Ascending aorta (tissue), 2 donors: ENCODE measurements at regions not wholly inside any gene's neighbourhood (a gene's known extent, or its start where the extent isn't known, plus 50 kb on each side); places are given as distances from the start of the nearest gene placed in this dataset.

ENCODE experiments used
- DNase-seq, 2 donors: peaks; one replicate each; pipeline ENCODE4 v3.0.0-alpha.2; 2019; ENCODE audit warnings: low spot score in 2 of 2
- H3K27ac ChIP-seq, 2 donors: fragments of 200-600 bp; sonication (generic); one replicate each; pipeline ENCODE4 v1.5.1; 2016 to 2017; ENCODE audit warnings: mild to moderate bottlenecking in 1 of 2
- H3K27me3 ChIP-seq: fragments of 200-600 bp; sonication (generic); one replicate; pipeline ENCODE4 v1.5.1; 2017
- H3K36me3 ChIP-seq, 2 donors: fragments of 200-600 bp; sonication (generic); one replicate each; pipeline ENCODE4 v1.5.1; 2016
- H3K4me1 ChIP-seq, 2 donors: fragments of 200-600 bp; sonication (generic); one replicate each; pipeline ENCODE4 v1.5.1; 2016 to 2017; ENCODE audit warnings: mild to moderate bottlenecking in 1 of 2
- H3K4me3 ChIP-seq, 2 donors: fragments of 200-600 bp; sonication (generic); one replicate each; pipeline ENCODE4 v1.5.1; 2016 to 2017; ENCODE audit warnings: mild to moderate bottlenecking in 1 of 2
- H3K9me3 ChIP-seq, 2 donors: fragments of 200-600 bp; sonication (generic); one replicate each; pipeline ENCODE4 v1.5.1; 2016
- CTCF ChIP-seq, 3 experiments: fragments of 200-600 bp in 2 of 3; fragments of 450-650 bp in 1 of 3; sonication (generic) in 2 of 3; IDR thresholded peaks; one replicate each; pipeline ENCODE4 v1.5.1; 2016 to 2019; ENCODE audit warnings: antibody characterized with exemption in 3 of 3, mild to moderate bottlenecking in 1 of 3, moderate library complexity in 1 of 3
- intact Hi-C: fragments of 100-400 bp; cut with DNase I; formaldehyde crosslinking; loops from one replicate; pipeline ENCODE4 v1.15.1; 2023

- intact Hi-C loops = no loop called here
Observed at GRCh38 chr11:119863851-119864601, 135.0 kb upstream of the NECTIN1 start.

GRCh38 chr11:119863236-119863635, 134.2 kb upstream of the NECTIN1 start:
- no peaks in the 10 kb centered on the region for H3K9me3 ChIP-seq
- DNase-seq = no peak
- intact Hi-C loops = no loop called here
- no peak for TF ChIP-seq CTCF (IDR thresholded peaks at IDR 0.05)
- H3K4me1 ChIP-seq = no peaks in the 10 kb centered on the region
- H3K27ac ChIP-seq = no peak overlapping the region
- H3K4me3 ChIP-seq = no peak overlapping the region
- H3K36me3 ChIP-seq = no peaks in the 10 kb centered on the region
- H3K27me3 ChIP-seq = no peaks in the 10 kb centered on the region

More at GRCh38 chr11:119863851-119864601, 135.0 kb upstream of the NECTIN1 start:
- H3K4me1 ChIP-seq = no peaks in the 10 kb centered on the region
- H3K9me3 ChIP-seq = no peaks in the 10 kb centered on the region
- no peaks in the 10 kb centered on the region for H3K27me3 ChIP-seq
- no peaks in the 10 kb centered on the region for H3K36me3 ChIP-seq
- H3K27ac ChIP-seq = no peak overlapping the region
- DNase-seq = no peak
- H3K4me3 ChIP-seq = no peak overlapping the region
- no peak for TF ChIP-seq CTCF (IDR thresholded peaks at IDR 0.05)

GRCh38 chr11:119861160-119861559, 132.2 kb upstream of the NECTIN1 start:
- no peak for TF ChIP-seq CTCF (IDR thresholded peaks at IDR 0.05)
- no peak for DNase-seq
- Histone ChIP-seq H3K36me3 (no peaks in the 10 kb centered on the region), H3K9me3 (no peaks in the 10 kb centered on the region), H3K27me3 (no peaks in the 10 kb centered on the region), H3K27ac (no peak overlapping the region), H3K4me1 (no peaks in the 10 kb centered on the region), H3K4me3 (no peak overlapping the region)
- intact Hi-C loops = no loop called here

- H3K4me1 ChIP-seq = no peaks in the 10 kb centered on the region
- no peak for DNase-seq
- H3K27me3 ChIP-seq = no peaks in the 10 kb centered on the region
- H3K27ac ChIP-seq = no peak overlapping the region
- intact Hi-C loops = no loop called here
- no peaks in the 10 kb centered on the region for H3K36me3 ChIP-seq
- H3K9me3 ChIP-seq = no peaks in the 10 kb centered on the region
- H3K4me3 ChIP-seq = no peak overlapping the region
- TF ChIP-seq CTCF (IDR thresholded peaks at IDR 0.05) = no peak
Observed at GRCh38 chr11:119860561-119861094, 131.6 kb upstream of the NECTIN1 start.

- no peak overlapping the region for H3K4me3 ChIP-seq
- H3K9me3 ChIP-seq = no peaks in the 10 kb centered on the region
- H3K27ac ChIP-seq = no peak overlapping the region
- H3K36me3 ChIP-seq = no peaks in the 10 kb centered on the region
- H3K27me3 ChIP-seq = no peaks in the 10 kb centered on the region
- no peaks in the 10 kb centered on the region for H3K4me1 ChIP-seq
- TF ChIP-seq CTCF (IDR thresholded peaks at IDR 0.05) = no peak
- intact Hi-C loops = no loop called here
- no peak for DNase-seq
Observed at GRCh38 chr11:119859684-119860083, 130.7 kb upstream of the NECTIN1 start.
